HG03097 (cell line): ENCODE measurements at regions not wholly inside any gene's neighbourhood (a gene's known extent, or its start where the extent isn't known, plus 50 kb on each side); places are given as distances from the start of the nearest gene placed in this dataset.
"Not testable (repeated sequence)": the region's sequence is repeated elsewhere in the genome, so short reads cannot be mapped to it uniquely, and the experiment has no call there.

Experiments used
- ATAC-seq: cut with Tn5 transposase; IDR thresholded peaks from one replicate; pipeline ENCODE4 v1.9.1; 2021; ENCODE audit not compliant: unreplicated experiment, low FRiP score

DNA sequence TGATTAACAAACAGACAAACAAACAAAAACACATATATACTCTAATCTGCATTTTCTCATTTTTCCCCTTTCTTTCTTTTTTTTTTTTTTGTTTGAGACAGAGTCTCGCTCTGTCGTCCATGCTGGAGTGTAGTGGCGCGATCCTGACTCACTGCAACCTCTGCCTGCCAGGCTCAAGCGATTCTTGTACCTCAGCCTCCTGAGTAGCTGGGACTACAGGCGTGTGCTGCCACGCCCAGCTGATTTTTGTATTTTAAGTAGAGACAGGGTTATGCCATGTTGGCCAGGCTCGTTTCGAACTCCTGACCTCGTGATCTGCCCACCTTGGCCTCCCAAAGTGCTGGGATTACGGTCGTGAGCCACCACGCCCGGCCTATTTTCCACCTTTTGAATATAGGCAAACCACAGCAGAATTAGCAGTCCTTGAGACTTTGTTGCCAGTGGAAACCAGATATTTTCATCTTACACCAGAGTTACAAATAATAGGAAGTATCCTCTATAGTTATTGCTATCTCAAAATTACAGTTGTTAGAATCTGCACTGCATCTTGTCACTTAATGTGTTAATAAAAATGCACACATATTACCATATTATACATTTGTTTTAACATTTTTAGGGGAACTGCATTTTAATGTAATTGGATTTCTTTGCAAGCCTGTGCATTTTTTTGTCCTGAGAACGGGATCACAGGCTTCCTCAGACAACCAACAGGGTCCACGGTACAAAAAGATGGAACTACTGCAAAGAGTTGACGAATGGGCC lies 208.2 kb upstream of the ZNF217 start:
- ATAC-seq: no peak

DNA sequence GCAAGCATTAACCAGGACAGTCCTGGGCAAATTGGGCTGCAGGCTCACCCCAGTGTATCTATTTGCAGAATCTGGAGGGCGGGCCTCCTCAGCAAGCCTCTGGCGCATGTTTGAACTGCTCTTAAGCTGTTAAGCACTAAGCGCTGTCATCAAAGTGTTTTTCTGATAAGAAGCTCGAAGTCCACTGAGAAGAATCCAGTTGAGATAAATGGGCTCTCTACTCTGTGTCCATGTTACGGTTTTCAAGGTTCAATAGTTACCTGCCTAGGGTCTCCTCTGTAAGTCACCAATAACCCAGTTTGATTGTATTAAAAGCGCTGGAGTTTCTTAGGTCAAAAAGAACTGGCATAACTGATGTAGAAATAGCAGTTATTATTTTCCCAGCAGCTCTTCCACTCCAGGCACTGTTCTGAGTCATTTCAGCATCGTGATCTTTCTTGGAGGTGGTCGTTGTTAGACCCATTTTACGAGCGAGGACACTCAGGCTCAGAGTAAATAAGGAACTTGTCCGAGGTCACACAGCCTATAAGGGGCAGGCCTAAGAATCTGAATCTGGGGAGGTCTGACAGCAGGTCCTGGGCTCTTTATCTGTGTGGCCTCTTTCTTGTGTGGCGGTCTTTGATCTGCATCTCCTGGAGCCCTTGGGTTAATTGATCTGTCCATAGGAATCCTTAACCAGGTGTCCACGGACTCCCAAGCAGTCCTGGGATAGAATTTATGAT lies 207.4 kb upstream of the ZNF217 start:
- no peak for ATAC-seq

DNA sequence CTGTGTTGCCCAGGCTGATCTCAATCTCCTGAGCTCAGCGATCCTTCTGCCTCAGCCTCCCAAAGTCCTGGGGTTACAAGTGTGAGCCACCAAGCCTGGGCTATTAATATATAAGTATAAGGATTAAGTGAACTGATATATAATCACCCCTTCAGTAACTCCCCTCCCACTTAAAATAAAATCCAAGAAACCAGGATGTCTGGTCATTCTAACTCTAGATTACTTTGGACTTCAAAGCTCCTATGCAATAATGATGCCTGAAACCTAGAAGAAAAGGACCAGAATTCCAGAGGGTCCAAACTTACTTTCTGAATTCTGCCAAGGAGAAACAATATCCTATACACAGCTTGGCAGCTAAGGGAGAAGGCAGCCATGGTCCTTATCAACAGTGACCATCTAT lies 206.8 kb upstream of the ZNF217 start:
- ATAC-seq: no peak

DNA sequence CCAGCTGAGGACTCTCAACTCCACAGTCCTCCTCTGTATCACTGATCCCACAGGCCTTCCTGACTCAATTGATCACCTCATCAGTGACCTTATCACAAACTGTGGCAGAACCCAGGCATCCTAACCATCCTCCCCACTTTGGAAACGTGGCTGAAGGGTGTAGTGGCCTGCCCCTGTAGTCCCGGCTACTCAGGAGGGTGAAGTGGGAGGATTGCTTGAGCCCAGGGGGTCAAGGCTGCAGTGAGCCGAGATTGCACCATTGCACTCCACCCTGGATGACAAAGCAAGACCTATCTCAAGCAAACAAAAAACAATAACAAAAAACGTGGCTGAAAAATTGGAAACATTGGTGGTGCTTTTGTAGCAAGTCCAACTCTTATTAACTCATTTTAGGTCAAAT lies 203.4 kb upstream of the ZNF217 start:
- ATAC-seq: no peak

DNA sequence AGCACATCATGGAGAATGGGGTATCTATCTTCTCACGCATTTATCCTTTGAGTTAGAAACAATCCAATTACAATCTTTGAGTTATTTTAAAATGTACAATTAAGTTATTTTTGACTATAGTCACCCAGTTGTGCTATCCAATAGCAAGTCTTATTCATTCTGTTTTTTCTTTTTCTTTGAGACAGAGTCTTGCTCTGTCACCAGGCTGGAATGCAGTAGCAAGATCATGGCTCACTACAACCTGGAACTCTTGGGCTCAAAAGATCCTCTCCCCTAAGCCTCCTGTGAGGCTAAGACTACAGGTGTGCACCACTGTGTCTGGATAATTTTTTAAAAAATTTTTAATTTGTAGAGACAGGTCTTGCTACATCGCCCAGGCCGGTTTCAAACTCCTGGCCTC lies 201.5 kb upstream of the ZNF217 start:
- no peak for ATAC-seq

DNA sequence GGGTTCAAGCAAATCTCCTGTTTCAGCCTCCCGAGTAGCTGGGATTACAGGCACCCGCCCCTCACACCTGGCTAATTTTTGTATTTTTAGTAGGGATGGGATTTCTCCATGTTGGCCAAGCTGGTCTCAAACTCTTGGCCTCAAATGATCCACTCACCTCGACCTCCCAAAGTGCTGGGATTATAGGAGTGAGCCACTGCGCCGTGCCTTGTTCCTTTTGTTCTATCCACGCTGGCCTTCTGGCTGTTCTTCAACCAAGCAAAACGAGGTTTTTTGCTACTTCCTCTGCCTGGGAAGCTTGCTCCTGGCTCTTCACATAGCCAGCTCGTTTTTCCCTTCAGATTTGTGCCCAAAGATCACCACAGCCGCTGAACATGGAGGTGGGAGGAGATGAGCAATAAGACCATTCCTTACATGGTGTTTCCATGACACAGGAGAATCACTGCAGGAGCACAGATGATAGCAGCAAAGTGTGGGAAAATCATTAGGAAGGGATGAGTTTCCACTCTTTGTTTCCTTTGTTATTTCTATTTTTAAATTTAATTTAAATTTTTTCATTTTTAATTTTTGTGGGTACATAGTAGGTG lies 201.0 kb upstream of the ZNF217 start:
- no peak for ATAC-seq

DNA sequence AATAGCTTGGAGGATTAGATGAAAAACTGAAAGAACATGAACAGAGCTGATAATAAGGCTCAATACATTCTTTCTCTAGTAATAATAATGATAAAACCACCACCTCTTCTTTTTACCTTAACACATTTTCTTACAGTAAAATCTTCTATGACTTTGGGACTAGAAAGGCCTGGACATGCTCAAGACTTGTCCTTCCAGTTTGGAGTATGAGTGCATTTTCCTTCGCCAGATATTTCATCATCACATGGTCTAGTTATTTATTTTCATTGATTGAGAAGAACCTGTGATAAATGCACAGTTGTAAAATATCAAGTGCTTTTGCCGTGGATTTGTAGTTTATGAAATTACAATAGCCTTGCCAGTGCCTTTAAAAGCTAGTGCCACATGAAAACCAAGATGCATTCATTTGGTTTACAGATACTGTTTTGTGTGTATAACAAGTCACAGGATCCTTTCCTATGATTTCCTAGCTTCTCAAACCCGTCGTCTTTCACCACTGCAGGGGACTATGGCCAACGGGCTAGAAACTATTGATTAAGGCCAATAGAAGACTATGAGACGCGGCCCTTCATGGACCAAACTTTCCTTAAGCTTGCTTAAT lies 200.2 kb upstream of the ZNF217 start:
- ATAC-seq: no peak

DNA sequence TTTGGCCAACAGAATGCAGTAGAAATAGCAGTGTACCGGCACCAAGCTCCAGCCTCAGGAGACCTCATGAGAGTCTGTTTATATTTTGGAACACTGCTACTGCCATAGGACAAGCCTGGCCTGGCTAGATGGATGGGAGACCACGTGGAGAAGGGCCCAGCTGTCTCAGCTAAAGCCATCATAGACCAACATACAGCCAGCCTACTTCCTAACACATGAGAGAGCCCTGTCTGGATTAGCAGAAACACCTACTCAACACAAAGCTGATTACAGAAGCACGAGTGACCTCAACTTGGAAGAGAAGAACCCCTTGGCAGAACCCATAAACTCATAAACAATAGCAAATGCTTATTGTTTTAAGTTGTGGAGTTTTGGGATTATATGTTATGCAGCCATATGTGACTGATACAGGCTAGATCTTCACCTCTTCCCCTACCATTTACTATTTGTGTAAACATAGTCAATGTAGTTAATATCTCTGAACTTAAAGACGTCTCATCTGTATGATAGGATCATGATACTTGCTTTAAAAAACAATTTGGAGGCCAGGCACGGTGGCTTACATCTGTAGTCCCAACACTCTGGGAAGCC lies 199.4 kb upstream of the ZNF217 start:
- no peak for ATAC-seq

DNA sequence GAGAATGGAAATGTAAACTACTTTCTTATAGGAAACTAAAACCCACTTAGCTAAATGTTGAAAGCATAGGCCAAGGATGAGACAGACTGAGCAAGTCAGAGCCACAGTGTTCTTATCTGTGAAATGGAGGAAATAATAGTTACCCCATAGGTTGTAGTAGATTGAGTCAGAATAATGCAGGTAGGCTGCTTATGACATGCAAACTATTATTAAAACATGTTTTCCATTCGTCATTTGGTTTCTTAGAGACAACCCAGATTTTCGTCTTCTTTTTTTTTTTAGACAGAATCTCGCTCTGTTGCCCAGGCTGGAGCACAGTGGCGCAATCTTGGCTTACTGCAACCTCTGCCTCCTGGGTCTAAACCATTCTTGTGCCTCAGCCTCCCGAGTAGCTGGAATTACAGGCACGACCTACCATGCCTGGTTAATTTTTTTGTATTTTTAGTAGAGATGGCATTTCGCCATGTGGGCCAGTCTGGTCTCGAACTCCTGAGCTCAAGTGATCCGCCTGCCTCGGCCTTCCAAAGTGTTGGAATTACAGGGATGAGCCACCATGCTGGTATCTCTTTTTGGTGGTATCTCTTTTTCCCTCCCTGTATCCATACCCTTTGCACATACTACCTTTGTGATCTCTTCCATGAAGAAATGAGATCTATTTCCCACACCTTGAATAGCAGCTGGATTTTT lies 196.5 kb upstream of the ZNF217 start:
- ATAC-seq: no peak

DNA sequence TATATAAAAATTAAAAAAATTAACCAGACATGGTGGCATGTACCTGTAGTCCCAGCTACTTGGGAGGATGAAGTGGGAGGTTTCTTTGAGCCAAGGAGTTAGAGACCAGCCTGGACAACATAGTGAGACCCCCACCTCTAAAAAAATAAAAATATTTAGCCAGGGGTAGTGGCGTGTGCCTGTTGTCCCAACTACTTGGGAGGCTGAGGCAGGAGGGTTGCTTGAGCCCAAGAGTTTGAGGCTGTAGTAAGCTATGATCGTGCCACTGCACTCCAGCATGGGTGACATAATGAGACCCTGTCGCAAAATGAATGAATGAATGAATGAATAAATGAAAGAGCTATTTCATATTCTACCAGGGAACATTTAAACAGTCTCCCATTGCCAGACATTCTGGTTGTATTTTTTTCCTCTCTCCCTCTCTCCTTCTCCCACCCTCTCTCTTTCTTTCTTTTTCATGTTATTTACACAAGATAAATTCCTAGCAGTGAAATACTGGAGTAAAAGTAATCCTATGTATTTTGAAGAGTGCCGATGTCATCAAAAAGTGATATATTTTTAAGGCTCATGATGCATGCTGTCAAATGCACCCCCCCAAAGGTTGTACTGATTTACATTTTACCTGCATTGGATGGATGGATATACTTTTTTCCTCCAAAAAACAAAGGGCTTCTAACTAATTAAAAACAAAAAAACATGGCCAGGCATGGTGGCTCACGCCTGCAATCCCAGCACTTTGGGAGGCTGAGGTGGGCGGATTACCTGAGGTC lies 194.8 kb upstream of the ZNF217 start:
- no peak for ATAC-seq

DNA sequence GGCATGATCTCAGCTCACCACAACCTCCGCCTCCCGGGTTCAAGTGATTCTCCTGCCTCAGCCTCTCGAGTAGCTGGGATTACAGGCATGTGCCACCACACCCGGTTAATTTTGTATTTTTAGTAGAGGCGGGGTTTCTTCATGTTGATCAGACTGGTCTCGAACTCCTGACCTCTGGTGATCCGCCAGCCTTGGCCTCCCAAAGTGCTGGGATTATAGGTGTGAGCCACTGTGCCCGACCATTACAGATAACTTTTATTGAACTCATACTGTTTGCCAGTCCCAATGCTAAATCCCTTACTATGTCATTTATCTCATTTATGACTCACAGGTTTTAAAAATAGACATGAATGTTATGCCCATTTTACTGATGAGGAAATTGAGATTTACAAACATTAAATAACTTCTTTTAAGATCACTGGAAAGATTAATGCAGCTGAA lies 193.9 kb upstream of the ZNF217 start:
- ATAC-seq: not testable (repeated sequence)

DNA sequence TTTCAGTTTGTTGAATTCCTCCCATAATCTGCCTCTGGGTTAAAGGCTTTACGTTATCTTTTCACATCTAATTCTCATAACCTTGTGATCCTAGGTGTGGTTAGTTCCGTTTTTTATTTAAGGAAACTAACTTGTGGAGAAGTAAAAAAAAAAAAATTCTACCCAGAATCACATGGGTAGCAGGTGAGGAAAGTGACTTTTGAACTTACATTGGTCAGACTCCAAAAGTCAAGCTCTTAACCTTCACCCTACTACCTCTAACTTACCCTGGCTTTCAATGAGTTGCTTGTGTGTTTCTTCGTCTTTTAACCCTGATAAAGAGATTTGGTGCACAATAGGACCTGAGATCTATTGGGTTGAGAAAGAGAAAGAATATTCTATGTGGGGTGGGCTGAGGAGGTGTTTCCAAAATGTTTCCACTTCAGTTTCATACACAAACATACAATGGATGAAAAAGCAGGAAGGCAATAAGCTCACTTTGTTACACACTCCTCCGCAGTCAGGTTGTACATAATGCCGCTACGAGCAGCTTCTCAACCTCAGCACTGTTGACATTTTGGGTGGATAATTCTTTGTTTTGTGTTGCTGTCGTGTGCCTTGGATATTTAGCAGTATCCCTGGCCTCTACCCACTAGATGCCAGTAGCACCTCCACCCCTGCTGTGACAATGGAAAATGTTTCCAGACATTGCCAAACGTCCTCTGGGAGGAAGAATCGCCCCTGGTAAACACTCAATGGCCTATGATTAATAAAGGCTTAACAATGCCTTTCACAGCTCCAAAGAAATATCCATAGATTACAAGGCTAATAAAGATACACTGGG lies 193.0 kb upstream of the ZNF217 start:
- no peak for ATAC-seq

DNA sequence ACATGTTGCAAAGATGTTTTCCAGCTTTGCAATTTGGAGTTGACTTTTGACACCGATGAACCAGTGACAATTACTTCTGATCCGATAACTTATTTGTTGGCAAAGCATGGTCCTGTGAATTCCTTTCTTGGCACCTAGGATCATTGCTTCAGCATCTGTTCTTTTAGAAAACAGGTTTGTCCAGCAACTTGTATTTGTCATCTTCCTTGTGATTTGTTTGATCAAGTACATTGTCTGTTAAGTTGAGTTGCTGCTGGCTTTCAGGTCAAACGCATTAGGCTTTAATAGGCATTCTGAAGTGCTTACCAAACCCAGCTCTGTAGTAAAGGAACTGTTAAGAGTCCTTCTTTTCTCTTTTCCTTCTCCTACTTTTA lies 192.4 kb upstream of the ZNF217 start:
- ATAC-seq: no peak

DNA sequence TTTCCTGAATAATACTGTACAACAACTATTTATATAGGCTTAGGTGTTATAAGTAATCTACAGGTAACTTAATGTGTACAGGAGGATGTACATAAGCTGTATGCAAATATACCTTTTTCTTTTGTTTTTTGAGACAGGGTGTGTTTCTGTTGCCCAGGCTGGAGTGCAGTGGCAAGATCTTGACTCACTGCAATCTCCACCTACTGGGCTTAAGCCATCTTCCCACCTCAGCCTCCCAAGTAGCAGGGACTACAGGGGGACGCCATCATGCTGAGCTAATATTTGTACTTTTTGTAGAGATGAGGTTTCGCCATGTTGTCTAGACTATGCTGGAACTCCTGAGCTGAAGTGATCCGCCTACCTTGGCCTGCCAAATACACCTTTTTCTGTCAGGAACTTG lies 191.7 kb upstream of the ZNF217 start:
- ATAC-seq: no peak

DNA sequence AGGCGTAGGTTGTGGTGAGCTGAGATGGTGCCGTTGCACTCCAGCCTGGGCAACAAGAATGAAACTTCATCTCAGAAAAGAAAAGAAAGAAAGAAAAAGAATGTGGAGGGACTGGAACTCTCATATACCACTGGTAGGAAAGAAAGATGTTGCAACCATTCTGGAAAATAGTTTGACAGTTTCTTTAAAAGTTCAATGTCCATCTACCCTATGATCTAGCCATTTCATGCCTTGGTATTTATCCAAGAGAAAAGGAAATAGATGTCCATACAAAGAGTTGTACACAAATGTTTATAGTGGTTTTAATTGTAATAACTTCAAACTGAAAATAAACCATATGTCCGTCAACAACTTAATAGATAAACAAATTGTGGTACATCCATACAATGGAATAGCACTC lies 190.1 kb upstream of the ZNF217 start:
- no peak for ATAC-seq

DNA sequence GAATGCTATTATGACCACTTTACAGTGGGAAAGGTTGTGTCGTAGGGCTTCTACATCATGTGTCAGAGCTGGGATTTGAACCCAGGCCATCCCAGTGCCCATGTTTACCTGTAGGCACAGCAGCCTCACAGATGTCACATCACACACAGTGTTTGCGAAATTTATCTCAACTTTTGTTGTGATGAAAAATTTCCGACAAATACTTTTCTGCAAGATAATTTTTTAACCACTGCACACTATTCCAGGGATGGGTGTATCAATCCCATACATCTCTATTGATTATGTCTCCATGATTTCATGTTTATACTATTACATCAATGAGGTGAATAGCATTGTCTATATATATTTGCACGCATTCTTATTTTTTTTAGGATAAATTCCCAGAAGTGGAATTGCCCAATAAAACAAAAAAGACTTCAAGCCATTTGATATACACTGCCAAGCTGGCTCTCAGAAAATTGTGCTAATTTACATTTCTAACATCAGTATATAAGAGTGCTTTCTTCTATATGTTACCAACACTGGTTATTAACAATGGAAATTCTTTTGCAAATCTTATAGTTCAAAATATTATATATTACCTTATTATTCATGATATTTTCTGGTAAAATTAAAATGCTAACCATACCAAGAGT lies 189.1 kb upstream of the ZNF217 start:
- no peak for ATAC-seq

DNA sequence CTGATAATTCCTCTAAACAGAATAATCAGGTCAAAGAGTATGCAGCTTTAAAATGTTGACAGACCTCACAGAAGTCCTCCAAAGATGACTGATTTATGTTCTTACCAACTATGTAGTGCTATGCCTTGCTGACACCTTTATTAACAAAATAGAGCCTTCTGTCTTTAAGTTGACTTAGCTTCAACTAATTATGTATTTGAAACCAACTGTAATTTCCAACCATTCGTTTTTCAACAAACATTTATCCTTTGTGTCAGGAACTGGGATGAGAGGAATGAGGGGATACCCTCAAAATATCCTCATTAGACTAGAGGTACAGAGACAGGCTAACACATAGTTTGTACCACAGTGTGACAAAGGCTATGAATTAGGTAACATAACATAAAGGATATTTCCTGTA lies 186.2 kb upstream of the ZNF217 start:
- no peak for ATAC-seq

DNA sequence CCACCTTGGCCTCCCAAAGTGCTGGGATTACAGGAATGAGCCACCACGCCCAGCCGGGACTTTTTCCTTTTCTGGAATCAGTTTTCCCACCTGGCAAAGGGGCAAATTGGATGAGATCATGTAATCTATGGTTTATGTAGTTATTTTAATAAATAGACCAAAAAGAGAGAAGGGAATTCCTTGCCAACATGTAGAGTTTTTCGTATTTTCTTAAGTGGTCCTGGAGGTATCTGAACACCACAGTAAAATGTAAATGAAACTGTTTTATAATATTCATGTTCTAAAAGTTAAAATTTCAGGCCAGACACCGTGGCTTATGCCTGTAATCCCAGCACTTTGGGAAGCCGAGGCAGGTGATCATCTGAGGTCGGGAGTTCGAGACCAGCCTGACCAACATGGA lies 185.1 kb upstream of the ZNF217 start:
- no peak for ATAC-seq
